Myocyte (in vitro differentiated cells): ENCODE measurements at regions not wholly inside any gene's neighbourhood (a gene's known extent, or its start where the extent isn't known, plus 50 kb on each side); places are given as distances from the start of the nearest gene placed in this dataset.
"Not testable (repeated sequence)": the region's sequence is repeated elsewhere in the genome, so short reads cannot be mapped to it uniquely, and the experiment has no call there.

Source experiments
- DNase-seq: peaks from one replicate; pipeline ENCODE4 v3.0.0-alpha.2; 2012; ENCODE audit warnings: low read depth

DNA sequence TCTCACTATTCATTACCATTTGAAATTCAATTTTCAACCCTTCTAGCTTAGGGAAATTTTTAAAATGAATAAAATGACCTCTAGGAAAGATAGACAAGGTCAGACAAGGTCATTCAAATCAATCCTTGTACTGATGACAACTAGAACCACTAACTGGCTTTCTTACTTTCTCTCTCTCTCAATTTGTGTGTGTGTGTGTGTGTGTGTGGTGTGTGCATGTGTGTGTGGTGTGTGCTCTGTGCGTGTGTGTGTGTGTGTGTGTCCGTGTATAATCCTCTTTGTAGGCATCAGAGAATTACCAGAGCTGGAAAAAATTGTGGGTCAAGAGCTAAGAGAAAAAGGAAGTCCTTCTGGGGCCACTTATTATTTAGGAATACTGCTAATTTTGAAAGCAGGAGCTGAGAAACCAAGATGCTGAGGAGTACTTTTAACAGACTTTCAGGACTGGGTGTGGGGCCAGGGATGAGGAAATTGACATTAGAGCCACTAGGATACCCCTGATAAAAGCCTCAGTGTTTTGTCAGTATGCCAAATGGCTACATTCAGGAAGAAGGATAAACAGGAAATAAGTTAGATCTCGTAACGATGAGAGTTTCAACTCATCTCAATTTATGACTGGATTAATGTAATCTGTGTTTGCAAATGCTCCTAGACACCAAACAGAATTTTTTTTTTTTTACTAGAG lies 723.3 kb downstream of the CETN3 start:
- DNase-seq: no peak

DNA sequence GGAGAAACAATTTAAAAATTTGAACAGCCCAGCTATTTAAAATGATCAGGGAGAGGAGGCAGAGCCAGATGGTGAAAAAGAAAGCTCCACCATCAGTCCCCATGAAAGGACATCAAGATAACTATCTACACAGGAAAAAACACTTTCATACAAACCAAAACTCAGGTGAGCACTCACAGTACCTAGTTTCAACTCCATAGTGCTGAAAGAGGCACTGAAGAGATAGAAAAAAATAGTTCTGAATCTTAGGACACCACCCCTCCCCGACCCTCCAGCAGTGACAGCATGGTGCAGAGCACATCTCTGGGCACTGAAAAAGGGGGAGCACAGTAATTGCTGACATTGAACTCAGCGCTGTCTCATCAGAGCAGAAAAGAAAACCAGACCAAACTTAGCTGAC lies 732.9 kb downstream of the CETN3 start:
- no peak for DNase-seq

DNA sequence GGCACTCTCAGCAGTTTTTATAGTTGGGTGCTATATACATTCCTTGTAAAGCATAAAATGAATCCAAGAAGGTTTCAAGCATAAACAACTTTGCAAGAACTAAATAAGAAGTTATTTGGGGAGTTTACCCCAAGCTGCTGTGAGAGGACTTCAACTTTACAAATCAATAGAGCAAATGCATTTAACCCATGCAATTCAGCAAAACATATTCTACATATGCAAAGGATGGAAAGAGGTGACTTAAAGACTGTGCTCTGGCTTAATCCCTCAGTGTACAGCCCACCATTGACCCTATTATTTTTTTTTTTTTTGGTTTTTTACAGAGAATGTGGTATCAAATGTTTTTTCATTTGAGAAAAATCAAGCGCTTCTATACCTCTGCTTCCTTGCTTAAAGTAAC lies 736.5 kb downstream of the CETN3 start:
- no peak for DNase-seq

DNA sequence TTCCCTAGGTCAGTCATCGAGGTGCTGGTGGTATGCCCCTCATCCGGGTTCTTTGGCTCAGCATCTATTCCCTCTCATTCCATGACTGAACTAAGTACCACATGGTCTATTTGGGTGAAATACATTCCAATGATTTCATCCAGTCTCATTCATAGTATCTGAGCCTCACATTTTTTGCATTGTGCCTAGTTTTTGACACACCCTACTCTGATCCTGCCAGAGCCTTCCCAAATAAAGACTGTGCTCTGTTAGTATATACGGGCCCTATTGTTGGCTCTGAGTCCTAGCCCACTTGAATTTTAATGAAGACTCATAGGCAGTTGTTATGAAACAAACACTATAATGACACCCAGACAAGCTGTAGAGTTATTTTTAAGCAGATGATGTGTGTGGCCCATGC lies 740.7 kb downstream of the CETN3 start:
- peak; percentile 76 for DNase-seq

DNA sequence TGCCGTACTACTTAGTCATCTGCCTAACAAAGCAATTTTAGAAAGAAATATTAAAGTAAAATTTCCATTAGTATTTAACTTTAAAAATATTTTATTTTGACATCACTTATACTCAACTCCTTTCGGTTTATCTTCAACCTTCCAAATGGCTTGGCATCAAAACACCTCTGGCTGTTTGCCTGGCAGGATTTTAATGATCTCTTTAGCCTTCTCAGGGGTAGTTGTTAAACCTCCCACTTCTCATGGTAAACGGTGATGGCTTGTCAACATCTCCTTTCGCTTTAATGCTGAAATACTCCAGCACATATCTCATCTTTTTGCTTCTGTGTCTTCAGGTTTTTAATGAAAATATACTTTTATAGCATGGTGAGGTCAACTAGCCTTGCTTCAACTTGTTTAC lies 747.1 kb downstream of the CETN3 start:
- no peak for DNase-seq

DNA sequence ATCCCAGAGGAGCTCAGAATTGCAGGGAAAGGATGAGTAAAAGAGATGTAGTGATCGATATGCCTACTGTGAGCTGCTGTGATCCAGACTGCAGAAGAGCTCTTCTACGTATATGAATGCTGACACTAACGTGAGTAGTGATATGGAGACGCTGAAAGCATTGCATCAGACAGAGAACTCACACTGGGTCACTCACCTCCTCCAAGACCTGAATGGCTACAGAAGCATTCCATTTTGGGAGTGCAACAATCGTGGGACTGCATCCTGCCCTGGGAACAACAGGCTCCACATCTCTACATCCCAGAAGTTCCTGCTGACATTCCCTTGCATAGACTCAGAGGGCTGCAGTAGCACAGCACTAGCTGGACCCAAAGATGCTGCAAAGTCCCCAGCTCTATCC lies 755.9 kb upstream of the MEF2C start:
- no peak for DNase-seq

DNA sequence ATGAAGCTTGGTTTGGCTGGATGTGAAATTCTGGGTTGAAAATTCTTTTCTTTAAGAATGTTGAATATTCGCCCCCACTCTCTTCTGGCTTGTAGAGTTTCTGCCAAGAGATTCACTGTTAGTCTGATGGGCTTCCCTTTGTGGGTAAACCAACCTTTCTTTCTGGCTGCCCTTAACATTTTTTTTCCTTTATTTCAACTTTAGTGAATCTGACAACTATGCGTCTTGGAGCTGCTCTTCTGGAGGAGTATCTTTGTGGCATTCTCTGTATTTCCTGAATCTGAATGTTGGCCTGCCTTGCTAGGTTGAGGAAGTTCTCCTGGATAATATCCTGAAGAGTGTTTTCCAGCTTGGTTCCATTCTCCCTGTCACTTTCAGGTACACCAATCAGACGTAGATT lies 751.2 kb upstream of the MEF2C start:
- not testable (repeated sequence) for DNase-seq

DNA sequence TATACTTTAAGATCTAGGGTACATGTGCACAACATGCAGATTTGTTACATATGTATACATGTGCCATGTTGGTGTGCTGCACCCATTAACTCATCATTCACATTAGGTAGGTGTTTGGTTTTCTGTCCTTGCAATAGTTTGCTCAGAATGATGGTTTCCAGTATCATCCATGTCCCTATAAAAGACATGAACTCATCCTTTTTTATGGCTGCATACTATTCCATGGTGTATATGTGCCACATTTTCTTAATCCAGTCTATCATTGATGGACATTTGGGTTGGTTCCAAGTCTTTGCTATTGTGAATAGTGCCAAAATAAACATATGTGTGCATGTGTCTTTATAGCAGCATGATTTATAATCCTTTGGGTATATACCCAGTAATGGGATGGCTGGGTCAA lies 747.1 kb upstream of the MEF2C start:
- not testable (repeated sequence) for DNase-seq

DNA sequence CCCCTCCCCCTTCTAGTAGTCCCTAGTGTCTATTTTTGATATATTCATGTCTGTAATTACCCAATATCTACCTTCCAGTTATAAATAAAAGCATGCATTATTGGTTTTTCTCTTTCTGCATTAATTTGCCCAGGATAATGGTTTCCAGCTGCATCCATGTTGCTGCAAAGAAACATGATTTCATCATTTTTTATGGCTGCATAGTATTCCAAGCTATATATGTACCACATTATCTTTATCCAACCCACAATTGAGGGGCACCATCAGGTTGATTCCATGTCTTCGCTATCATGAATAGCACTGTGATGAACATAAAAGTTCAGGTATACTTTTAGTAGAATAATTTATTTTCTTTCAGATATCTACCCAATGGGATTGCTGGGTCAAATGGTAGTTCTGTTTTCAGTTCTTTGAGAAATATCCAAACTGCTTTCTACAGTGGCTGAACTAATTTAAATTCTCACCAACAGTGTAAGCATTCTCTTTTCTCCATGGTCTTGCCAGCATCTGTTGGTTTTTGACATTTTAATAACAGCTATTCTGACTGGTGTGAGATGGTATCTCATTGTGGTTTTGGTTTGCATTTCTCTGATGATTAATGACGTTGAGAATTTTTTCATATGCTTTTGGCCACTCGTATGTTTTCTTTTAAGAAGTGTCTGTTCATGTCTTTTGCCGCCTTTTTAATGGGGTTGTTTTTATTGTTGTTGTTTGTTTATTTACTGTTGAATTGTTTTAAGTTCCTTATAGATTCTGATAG lies 746.1 kb upstream of the MEF2C start:
- peak; percentile 40 for DNase-seq

DNA sequence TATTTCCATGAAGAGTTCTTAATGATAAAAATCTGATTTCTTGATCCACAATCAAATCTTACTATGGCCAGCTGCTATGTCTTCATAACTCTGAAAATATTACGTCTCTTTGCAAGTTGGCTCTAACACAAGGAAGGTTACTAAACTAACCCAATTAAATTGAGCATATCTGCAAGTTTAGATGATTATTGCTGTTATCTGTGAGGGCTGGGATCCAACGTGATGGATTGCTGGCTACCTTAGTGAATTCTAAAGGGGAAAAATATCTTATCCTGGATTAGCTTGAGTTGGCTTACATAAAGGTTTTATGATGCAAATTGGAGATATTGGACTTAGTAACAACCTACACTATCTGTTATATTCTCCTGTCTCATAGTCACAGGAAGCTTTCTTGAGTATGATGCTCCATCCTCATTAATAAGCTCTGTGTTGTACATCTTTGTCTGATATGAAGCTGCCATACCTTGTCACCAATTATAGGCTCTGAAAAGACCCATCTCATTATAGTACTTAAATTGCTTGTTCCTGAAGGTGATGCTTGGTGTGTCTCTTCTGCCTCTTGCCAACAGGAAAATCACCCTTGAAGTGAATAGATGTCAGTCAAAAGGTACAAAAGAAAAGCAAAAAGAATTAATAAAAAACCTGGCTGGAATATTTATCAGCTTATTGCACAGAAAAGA lies 733.0 kb upstream of the MEF2C start:
- DNase-seq: no peak

DNA sequence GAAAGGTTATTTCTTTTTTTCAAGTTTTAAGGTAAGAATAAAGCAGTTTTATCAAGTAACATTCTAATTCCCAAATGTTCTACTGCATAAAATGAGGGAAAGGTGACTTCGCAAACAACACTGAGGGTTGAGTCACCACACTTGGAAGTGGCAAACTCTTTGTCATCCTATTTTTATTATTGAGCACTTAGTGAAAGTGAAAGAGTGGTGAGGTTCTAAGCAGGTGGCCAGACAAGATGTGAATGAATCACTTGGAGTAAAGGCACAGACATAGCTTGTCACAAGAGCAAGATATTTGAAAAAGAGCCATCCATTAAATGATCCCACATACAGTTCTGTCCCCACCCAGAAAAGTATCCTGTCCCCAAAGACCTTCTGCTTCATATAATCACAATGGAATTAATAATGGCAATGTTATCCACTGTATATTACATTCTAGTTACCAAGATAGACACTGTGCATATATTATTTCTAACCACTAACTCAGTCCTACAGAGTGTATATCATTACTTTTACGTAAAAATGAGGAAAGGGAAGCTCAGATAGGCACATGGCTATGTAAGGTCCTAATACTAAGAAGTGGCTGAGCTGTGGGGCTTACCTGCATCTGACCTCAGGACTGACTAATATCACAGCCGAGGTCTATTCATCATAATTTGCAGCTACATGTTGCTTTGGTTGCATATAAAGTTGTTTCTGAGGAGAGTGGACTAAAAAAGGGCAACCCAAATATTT lies 730.4 kb upstream of the MEF2C start:
- peak; percentile 79 for DNase-seq

DNA sequence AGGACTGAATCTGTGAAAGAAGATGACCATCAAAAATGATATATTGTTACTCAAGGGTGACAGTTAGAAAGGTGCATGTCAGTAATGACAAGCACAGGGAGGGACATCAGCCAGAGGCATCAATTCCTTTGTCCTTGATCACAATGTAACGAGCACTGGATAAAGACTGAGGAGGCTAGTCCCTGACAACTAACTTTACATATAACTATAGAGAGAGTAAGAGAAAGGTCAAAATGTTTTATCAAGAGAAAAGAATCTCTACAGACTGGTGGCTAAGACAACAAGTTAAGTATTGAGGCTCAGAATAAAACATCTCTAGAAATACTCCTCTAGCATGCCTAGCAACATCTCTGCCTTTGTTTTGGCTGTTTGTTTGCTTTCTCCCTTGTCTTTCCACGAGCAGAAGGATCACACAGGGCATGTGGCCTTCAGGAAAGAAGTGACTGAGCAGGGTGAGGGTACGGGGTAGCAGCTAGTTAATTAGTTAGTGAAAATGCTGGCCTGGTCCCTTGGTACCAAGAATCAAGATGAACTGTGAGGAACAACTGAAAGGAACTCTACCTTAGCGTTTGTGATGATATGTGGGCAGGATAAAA lies 724.1 kb upstream of the MEF2C start:
- no peak for DNase-seq

DNA sequence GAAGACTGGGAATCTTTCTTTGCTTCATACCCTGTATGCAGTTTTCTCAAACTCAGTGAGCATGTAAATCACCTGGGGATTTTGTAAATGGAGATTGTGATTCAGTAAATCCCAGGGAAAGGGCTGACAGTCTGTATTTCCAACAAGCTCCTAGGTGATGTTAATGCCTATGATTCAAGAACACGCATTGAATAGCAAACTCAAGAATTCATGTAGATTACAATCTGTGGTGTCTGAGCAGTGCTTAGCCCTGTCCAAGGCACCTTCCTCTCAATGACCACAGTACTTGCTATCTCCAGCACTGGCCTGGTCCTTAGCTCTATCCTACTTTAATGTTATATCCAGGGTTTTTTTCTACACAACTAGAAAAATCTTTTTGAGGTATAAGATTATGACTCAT lies 721.4 kb upstream of the MEF2C start:
- DNase-seq: no peak

DNA sequence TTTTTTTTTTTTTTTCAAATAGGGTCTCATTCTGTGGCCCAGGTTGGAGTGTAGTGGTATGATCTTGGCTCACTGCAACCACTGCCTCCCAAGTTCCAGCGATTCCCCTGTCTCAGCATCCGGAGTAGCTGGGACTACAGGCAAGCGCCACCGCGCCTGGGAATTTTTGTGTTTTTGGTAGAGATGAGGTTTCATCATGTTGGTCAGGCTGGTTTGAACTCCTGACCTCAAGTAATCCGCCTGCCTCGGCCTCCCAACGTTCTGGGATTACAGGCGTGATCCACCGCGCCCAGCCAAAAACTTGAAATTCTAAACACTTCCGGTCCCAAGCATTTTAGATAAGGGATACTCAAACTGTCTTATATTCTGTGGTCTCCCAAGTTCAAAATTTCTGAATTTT lies 718.9 kb upstream of the MEF2C start:
- DNase-seq: no peak

DNA sequence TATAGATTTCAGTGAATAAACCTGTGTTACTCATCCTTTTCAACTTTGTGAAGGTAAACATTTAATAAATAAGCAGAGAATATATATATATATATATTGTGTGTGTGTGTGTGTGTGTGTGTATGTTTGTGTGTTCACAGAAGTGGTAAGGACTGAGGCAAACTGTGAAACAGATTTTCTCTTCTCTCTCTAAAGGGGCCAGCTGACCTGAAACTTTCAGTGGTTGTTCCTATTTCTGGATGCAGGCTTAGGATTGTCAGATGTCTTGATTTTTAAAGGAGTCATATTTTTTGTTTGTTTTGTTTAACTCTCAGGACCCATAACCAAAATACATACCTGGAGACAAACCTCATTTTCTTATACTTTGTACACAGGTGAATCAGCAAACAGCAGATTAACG lies 714.9 kb upstream of the MEF2C start:
- peak; percentile 36 for DNase-seq

DNA sequence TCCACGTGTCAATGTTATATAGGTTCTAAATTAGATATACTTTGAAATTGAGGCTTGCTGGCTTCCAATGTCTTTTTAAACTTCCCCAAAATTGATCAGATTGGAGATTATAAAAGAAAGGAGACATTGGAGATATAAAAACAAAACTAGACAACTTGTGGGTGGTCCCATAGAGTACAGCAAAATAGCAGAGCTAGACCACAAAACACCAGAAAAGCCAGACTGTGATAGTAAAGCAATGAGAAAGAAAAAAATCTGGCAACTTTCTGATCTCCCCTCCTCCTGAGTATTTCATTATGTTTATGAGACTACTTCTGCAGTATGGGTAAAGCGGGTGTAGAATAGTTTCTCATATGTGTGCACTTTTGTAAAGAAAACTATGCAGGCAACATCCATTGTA lies 713.8 kb upstream of the MEF2C start:
- no peak for DNase-seq

DNA sequence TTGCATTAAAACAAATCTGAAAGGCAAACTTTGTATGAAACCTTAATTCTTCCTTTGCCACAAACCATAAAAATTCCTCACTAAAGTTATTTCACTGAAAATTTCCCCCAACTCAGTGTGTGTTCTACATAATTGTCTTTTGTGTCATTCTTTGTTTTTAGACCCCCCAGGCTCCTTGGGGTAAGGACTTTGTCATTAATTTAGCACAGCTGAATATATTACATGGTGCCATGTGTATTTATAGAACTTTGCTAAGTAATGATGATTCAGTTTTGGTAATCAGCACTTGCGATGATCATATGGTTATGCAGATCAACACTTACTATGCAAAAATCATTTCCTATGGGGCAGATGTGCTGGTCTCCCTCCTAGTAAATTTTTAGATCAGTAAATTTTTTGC lies 712.1 kb upstream of the MEF2C start:
- DNase-seq: peak; percentile 65

DNA sequence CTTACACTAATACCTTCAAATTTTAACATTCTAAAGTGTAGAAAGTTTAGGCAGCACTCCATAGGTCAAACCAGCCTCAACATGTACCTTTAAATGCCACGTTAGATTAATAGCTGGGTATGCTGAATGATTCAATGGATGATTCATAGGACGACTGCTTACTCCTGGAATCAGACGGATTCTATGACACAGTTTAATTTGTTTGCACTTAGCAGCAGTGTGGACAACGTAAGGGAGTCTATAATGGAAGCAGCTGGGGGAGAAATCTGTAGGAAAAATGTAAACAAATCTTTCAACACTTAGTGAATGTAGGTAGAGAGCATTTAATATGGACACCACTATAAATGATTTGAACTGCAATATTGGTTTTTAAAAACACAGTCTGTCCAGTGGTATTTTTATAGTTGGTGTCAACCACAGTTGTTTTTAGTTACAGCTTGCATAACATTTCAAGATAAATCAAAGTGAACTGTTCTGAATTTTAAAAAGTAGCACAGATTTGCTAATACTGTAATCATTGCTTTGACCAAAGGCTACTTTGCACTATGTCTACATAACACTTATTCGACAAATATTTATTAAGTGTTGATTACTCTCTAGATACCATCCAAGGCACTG lies 701.5 kb upstream of the MEF2C start:
- peak; percentile 53 for DNase-seq

DNA sequence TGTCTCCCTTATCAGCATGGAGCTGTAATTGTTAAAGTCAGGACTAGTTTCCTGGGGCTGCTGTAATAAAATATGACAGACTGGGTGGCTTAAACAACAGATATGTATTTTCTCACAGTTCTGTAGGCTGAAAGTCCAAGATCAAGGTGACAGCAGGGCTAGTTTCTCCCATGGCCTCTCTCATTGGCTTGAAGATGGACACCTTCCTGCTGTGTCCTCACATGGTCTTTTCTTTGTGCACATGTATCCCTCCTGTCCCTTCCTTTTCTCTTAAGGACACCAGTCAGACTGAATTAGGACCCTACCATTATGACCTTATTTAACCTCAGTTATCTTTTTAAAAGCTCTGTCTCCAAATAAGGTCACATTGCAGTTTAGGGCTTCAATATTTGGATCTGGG lies 700.5 kb upstream of the MEF2C start:
- DNase-seq: no peak

DNA sequence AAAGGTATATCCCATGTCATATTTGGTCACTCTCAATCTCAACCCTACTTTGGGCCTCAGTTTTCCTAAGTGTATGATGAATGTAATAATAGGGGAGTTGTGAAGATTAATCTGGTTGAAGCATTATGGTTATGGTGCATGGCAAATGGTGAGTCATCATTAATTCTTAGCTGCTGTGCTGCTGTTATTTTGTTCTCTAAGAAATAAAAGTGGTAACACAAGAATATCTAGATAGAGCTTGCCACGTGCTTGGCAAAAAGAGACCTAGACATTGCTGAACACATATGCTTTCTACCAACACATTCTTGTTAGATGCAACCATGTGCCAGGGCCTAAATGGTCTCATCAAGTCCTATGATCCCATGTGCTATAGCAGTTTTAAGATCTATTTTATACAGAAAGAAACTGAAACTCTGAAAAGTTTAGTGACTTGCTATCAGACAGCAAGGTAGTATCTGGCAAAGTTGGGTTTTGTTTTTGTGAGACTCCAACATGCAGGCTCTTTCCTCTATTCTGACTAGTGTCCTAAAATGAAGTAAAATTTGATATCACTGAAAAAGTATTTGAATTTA lies 699.9 kb upstream of the MEF2C start:
- peak; percentile 21 for DNase-seq

DNA sequence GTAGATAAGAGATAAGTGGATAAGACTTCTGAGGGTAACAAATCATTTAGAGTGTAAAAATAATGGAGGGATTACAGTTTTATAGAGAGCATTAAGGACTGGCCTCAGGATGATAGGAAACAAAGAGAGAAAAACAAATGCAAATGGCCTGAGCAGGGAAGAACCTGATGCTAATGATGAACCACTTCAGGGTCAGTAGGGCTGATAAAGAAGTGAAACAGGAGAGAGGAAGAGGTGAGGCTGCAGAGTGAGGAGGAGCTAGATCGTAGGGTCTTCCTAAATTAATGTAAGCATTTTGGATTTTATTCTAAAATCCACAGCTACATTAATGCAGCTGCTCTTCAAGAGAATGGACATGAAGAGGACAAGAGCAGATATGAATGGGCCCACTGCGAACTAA lies 698.0 kb upstream of the MEF2C start:
- DNase-seq: no peak
